A673 (cell line): ENCODE measurements at regions not wholly inside any gene's neighbourhood (a gene's known extent, or its start where the extent isn't known, plus 50 kb on each side); places are given as distances from the start of the nearest gene placed in this dataset.
A peak's percentile ranks its signal among the peaks of the same experiment; 100 is the strongest.

Source experiments
- CTCF ChIP-seq: fragments of 300-800, 200-600 bp; sonication (generic); conservative IDR thresholded peaks from 2 replicates; pipeline ENCODE4 v1.5.1; 2017; ENCODE audit warnings: low read depth, mild to moderate bottlenecking, antibody characterized with exemption, low read length, moderate library complexity, mixed read lengths
- EZH2 ChIP-seq: fragments of 200-600 bp; sonication (generic); IDR thresholded peaks from 2 replicates; pipeline ENCODE4 v1.6.1; 2017; ENCODE audit warnings: borderline replicate concordance, low read depth, mild to moderate bottlenecking, mixed read lengths, antibody characterized with exemption, low read length; ENCODE audit not compliant: poor library complexity, severe bottlenecking

DNA sequence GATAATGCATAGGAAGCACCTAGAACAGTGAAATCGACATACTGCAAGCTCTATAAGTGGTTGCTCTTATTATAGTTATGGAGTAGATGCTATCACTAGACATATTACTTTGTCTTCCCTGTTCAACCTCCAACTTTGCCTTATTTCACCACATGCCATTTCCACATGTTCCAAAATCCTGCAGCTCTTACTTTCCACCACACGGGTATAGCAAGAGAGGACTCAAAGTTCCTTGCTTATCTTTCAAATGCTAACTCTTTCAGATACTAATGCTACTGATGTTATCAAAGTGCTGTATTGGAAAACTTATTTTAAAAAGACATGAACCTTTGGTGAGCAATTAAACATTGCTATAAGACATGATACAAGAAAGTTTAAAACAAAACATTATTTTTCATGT lies 1130.1 kb downstream of the HACE1 start:
- TF ChIP-seq CTCF (0 out of 2 replicates have a peak, but pooled peaks have one; percentile 22), EZH2 (no peak)
